Retinal pigment epithelial cell (primary cell): ENCODE measurements at regions not wholly inside any gene's neighbourhood (a gene's known extent, or its start where the extent isn't known, plus 50 kb on each side); places are given as distances from the start of the nearest gene placed in this dataset.

Experiments used
- DNase-seq: peaks from one replicate; pipeline ENCODE4 v3.0.0-alpha.2; 2010; ENCODE audit warnings: low read depth
- H3K4me3 ChIP-seq: 2 replicates; pipeline ENCODE4 v1.5.1; 2011; ENCODE audit warnings: mild to moderate bottlenecking, low read length, control low read depth, moderate library complexity
- TF ChIP-seq, protein P1 (sequence below): conservative IDR thresholded peaks from 2 replicates; pipeline ENCODE4 v1.5.1; 2011; ENCODE audit warnings: low read depth, low read length, control low read depth, inconsistent platforms

DNA sequence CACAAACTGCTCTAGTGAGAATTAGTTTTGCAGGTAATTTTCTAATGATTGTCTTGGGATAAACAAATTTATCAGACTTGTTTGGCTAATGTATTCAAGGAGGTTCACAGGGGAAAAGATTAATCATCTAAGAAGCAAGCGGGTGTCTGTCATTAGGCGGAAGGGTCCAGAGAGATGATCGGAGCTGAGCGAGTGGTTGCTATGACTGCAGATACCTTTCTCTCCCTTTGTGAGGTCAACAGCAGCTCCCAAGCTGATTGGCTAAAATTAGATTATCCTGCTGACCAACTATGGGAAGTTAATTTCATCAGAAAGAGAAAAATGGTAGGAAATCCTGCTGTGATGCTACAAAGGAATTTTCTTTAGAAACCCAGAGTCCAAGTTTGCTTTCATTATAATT lies 276.0 kb downstream of the SOX2 start:
- no peak overlapping the region for H3K4me3 ChIP-seq
- TF ChIP-seq, protein P1, sequence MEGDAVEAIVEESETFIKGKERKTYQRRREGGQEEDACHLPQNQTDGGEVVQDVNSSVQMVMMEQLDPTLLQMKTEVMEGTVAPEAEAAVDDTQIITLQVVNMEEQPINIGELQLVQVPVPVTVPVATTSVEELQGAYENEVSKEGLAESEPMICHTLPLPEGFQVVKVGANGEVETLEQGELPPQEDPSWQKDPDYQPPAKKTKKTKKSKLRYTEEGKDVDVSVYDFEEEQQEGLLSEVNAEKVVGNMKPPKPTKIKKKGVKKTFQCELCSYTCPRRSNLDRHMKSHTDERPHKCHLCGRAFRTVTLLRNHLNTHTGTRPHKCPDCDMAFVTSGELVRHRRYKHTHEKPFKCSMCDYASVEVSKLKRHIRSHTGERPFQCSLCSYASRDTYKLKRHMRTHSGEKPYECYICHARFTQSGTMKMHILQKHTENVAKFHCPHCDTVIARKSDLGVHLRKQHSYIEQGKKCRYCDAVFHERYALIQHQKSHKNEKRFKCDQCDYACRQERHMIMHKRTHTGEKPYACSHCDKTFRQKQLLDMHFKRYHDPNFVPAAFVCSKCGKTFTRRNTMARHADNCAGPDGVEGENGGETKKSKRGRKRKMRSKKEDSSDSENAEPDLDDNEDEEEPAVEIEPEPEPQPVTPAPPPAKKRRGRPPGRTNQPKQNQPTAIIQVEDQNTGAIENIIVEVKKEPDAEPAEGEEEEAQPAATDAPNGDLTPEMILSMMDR, result no peak

DNA sequence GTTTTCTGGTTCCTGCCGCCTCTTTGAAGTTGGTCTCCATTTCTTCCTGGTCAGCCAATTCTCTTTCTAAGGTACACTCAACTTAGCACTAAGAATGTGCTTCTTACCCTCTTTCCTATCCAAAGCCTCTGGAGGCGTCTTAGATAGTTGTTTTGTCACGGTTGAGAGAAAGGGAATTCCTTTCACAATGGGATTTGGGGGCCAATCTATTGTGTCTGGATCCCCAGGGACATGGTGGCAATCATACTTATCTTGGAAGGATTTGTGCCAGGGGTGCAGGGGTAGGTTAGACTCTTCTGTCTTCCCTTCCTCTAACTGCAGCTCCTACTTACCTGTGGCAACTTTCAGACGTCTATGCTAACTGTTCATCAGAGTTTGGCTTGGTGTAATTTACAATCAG lies 287.1 kb downstream of the SOX2 start:
- TF ChIP-seq, protein P1, result no peak
- H3K4me3 ChIP-seq, result no peak overlapping the region
- DNase-seq, result no peak

More for the DNA sequence above, 276.0 kb downstream of the SOX2 start:
- no peak for DNase-seq

DNA sequence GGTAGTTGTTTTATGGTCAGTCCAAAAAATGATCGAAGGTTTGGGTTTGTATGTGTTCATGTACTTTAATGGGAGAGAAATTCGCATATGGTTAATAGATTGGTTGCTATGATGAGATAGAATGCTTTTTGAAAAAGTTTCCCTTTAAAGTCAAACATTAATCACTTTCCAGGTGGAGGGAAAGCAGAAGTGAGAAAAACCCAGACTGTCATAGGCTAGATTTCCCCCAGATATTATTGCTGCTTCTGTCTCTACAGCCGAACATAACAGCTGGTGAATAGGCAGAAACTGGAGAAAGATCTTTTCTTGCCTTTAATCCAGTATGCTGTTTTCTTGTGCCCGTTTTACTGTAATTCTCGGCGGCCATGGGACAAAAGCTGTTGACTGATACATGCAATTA lies 287.6 kb downstream of the SOX2 start:
- DNase-seq, result no peak
- H3K4me3 ChIP-seq, result no peak overlapping the region
- TF ChIP-seq, protein P1, result no peak

DNA sequence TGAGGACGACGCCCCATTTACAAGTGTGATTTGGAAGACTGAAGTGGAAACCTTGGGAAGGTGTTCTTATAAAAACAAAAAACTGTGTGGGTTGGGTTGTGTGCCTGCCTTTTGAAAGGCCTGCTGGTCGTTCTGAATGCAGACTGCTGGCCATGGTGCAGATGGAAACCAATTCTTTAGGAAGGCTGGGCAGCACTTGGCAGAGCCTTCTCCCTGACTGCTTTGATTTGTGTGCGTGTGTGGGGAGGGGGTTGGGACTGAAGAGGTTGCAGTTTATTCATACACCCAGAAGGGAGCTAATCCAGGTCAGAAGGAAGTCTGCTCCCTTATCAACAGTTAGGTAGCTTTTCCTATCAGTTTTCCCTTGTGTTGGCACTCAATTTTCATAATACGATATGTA lies 288.7 kb downstream of the SOX2 start:
- no peak for DNase-seq
- no peak overlapping the region for H3K4me3 ChIP-seq

DNA sequence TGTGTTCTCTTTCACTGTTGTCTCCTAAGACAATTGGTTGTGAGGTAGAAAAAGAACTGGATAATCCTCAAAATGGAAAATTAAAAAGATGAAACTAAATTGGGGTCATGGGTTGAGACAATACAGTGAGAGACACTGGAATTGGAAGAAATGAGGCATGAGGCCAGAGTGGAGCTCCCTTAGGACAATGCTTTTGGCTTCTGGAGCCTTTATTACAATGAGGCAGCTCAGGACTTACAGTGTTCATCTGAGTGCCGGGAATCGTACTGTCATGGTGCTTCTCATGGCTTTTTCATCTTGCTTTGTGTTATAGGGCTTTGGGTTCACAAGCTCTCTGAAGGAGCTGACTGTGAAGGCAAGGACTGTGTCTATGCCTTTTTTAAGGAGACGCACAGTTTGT lies 293.5 kb downstream of the SOX2 start:
- no peak overlapping the region for H3K4me3 ChIP-seq
- TF ChIP-seq, protein P1, result no peak
- DNase-seq, result no peak

More for the DNA sequence above, 288.7 kb downstream of the SOX2 start:
- TF ChIP-seq, protein P1, result no peak

DNA sequence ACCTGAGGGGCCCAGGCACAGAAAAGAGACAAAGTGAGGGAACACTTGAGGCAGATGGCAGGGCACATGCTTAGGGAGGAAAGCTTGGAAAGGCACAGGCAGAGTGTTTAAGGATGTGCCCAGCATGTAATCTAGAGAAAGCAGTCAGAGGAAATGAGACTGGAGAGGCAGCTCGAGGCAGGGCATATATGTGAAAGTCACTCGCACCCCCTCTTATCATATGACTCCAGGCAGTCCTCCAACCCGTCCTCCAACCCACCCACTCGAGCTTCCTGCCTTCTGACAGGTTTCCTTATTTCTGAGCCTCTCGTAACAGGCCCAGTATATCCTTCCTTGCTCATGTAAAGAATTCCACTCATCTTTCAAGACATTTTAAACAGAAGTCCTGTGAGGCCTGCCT lies 294.0 kb downstream of the SOX2 start:
- no peak for DNase-seq
- TF ChIP-seq, protein P1, result no peak
- H3K4me3 ChIP-seq, result no peak overlapping the region

DNA sequence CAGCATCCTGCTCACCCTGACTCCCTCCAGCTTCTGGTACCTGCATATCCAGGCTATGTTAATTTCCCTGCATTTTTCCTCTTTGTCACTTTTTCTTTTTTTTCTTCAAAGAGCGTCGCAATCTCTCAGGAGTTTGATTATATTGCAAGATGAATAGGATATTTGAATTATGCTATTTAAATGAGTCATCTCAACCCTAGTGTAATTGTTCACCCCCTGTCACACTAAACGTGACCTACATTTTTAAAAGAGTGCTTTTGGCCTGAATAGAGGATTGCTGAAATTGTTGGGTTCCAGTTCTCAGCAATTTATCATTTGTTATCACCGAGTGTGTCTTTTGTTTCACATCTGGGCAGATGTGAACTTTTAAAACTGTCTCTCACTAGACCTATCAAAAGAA lies 294.7 kb downstream of the SOX2 start:
- TF ChIP-seq, protein P1, result no peak
- no peak overlapping the region for H3K4me3 ChIP-seq
- no peak for DNase-seq
